ENCODE measurements at regions not wholly inside any gene's neighbourhood (a gene's known extent, or its start where the extent isn't known, plus 50 kb on each side); places are given as distances from the start of the nearest gene placed in this dataset.
"Not testable (repeated sequence)": the region's sequence is repeated elsewhere in the genome, so short reads cannot be mapped to it uniquely, and the experiment has no call there.

- in situ Hi-C loops (cut with HindIII; ENCODE audit: low sequenced_read_pairs) = no loop called here
Observed at GRCh38 chr10:124324856-124325632, 93.7 kb downstream of the OAT start.

DNA sequence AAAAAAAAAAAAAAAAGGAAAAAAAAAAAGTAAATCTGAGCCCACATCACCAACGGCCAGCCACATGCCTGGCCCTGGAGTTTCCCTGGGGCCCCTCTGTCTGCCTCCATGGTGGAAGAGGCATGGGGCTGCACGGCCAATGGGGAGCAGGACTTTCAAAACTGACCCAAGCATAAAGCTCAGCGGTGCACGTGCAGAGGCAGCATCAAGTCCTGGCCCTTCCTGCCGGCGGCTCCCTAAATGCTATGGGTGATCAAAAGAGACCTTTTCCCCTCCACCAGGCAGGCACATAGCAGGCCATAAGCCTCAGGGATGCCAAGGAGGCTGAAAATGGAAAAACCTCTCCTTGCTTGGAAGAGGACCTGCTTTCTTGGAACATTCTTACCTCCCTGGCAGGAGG is 94.3 kb downstream of the OAT start:
- in situ Hi-C loops (cut with HindIII; ENCODE audit: low sequenced_read_pairs) = no loop called here

DNA sequence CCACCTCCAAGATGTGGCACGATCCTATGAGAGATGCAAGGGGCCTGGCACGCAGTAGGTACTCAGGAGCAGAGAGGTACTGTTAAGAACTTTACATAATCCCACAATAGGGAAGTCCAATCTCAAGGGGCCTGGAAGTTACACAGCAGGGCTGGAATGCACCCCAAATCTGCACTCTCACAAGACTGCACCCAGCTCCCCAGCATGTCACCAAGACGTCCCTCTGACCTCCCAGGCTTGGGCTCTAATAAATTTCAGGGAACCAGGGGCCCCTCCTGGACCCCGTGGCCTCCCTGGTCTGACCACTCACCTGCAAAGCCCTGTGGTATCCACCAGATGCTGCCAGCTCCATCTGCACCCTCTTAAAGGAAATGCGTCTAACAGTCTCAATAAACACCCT is 94.9 kb downstream of the OAT start:
- in situ Hi-C loops (cut with HindIII; ENCODE audit: low sequenced_read_pairs) = no loop called here

DNA sequence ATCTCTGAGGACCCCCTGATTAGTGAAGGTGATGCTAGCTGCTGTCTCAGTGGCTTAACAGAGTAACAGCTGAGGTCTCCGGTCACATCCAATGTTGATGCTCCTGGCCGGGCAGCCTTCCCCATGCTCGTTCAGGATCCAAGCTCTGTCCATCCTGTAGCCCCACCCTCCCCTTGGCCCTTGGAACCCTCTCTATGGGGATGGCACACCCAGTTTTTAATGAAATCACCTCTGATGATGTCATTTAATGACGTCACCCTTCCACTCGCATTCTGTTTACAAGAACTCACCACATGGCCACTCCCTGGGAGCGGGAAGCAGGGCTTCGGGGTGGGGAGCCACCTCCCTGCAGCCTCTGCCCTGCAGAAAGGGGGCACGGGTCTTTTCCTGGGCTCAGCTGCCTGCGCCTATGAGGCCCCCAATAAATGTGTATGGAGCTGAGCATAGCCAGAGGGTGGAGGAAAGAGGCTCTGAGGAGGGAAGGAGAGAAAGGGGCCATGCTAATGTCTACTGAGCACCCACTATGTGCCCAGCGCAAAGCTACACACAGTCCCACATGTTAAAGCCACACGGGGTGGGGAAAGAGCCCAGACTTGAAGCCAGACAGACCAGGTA is 95.5 kb downstream of the OAT start:
- in situ Hi-C loops (cut with HindIII; ENCODE audit: low sequenced_read_pairs) = no loop called here

DNA sequence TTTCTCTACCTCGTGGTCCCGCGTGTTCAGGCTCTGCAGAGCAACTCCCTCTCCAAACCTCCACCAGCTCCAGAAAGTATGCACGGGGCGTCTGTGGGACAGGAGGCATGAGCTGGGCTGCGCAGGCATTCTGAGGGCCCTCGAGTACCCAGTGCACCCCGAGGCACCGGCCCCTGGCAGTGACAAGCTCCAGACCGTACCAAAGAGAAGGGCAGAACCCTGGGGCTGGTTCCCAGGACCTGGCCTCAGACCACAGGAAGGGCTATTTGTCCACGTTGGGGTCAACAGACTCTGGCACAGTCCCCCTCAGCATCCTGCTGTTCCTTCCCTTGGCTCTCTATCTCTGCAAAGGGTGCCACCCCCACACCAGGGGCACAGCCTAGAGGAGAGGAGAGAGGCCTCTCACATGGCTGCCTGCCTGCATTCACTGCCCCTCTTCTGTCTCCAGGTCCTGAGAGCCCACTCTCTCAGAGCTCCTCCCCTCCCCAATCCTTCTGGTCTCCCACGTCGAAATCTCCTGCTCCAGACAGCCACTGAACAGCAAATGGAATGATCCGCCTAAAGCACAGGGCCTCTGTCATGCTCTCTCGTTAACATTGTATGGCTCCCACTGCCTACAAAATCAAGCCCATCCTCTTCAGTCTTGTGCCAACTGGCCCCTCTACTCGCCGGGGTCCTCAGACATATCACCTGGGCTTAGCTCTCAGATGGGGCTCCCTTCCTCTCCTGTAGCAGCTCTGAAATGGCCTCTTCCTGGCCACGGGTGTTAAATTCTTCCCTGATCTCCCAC is 96.3 kb downstream of the OAT start:
- in situ Hi-C loops (cut with HindIII; ENCODE audit: low sequenced_read_pairs) = no loop called here

DNA sequence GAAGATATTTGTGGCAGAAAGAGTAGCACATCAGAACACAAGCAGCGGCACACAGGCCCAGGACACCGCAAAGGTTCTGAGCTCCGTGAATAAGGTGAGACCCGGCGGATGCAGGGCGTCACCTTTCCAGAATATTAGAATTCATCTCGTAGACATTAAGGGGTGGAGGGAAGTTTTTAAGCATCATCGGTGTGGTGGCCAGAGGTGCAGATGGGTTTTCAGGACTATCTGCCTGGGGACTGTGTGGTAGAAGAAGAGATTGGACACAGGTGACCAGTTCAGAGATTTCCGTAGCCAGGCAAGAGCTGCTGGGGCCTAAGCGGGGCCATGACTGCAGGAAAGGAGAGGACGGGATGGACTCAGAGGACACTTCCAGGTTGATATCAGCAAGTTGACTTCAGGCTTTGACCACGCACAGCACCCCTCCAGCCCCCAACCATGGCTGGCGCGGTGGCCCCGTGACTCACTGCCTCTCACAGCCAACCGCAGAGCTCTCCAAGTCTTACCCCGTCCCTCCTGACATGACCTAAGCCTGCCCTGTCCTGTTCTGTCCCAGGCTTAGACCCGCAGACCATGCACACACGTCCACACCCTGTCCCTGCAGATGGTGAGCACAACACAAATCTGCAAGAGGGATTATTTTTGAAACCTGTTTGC is 97.2 kb downstream of the OAT start:
- in situ Hi-C loops (cut with HindIII; ENCODE audit: low sequenced_read_pairs) = no loop called here

DNA sequence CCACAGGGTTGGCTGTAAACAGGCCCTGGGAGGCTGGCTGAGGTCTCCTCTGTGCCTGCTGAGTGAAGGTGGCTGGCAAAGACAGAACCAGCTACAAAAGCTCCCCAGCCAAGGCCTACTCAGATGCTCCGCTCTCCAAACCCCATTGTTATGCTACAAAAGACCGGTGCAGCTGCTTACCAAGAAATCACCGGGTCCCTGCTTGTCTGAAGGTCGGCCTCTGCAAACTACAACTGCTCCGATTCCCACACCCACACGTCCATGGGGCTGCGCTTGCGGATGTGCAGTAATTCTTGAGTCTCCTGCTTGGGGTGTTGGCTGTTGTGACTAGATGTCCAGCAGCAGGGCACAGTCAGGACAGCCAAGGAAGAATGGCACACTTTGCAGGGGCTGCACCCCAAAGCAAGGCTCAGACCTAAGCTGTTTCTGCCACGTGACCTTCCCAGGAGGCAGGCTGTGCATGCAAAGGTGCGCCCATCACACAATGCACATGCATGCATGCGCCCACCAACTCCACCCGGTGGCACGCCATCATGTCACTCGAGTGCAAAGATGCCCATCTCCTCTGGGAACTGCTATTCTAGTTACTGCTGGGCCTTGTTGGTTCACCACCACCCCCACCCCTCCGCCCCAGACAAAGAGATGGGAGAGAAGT is 97.8 kb downstream of the OAT start:
- in situ Hi-C loops (cut with HindIII; ENCODE audit: low sequenced_read_pairs) = no loop called here

DNA sequence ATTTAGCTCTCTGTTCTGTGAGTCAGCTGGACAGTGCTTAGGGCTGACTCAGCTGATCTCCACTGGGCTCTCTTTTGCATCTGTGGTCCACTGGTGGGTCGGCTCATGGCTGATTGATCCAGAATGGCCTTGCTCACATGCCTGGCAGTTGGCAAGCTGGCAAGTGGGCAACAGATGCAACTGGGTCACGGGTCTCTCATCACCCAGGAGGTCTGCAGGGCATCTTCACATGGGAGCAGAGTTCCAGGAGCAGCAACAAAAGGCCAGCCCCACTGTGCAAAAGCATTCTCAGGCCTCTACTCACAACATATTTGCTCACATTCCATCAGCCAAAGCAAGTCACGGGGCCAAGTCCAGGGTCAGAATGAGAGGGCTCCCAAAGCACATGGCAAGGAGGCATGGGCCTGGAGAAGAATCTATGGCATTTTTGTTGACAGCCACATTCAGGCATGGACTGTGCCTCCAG is 98.8 kb downstream of the OAT start:
- in situ Hi-C loops (cut with HindIII; ENCODE audit: low sequenced_read_pairs) = no loop called here

DNA sequence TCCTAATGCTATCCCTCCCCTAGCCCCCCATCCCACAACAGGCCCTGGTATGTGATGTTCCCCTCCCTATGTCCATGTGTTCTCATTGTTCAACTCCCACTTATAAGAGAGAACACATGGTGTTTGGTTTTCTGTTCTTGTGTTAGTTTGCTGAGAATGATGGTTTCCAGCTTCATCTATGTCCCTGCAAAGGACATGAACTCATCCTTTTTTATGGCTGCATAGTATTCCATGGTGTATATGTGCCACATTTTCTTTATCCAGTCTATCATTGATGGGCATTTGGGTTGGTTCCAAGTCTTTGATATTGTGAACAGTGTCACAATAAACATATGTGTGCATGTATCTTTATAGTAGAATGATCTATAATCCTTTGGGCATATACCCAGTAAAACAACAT is 99.2 kb downstream of the OAT start:
- in situ Hi-C loops (cut with HindIII; ENCODE audit: low sequenced_read_pairs) = not testable (repeated sequence)

DNA sequence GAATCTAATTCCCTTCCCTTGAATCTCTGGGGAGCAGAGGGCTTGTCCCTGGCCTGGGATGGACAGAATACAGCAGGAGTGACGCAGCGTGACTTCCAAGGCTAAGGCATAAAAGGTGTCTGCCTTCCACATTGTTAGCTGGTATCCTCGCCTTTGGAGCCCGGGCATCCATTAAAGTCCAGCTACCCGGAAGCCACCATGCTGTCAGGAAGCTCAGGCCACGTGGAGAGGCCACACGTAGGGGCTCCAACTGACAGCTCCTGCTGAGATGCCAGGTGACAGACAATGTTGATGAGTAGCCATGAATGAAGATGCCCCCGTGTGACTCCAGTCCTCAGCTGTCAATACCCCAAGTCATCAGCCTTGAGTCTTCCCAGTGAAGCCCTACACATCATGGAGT is 99.9 kb downstream of the OAT start:
- in situ Hi-C loops (cut with HindIII; ENCODE audit: low sequenced_read_pairs) = no loop called here

DNA sequence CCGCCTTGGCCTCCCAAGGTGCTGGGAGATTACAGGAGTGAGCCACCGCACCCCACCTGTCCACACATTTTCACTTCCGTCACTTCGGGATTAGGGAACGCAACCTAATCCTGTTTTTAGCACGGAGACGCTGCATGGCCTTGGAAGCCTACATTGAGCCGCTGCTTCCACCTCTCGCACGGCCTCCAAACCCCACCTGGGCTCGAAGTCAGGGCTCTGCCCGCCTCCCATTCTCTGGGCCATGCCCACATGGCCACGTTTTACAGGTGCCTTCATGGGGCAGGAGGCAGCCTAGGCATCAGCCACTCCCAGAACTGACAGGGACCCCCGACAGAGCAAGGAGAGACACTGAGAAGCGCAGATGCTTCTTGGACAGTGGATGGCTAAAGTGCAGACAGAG is 100.6 kb downstream of the OAT start:
- in situ Hi-C loops (cut with HindIII; ENCODE audit: low sequenced_read_pairs) = no loop called here

- in situ Hi-C loops (cut with HindIII; ENCODE audit: low sequenced_read_pairs) = no loop called here
Observed at GRCh38 chr10:124316326-124316725, 102.4 kb downstream of the OAT start.

DNA sequence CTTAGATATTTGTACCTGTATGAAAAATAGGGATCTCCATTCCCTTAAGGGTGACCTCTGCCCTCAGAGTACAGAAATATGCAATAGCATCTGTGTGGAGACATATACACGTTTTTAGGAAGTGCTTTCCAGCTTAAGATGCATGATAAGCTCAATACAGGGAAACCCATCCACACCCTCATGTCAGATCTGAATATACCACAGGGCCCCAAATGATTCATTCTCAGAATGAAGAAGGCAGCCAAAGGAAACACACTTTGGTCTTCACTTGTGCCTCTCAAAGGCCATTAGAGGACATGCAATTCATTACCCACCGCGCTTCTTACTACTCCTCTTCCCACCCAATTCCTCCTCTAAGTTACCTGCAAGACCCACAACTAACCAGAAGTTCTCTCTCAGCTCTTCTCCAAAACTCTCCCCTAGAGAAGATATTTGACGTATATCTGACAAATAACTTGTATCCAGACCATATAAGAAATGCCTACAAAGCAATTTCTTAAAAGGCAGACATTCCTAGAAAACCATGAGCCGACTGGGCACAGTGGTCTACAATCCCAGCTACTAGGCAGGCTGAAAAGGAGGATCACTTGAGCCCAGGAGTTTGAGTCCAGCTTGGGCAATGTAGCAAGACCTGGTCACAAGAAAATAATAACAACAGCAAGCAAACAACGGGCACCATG is 103.0 kb downstream of the OAT start:
- in situ Hi-C loops (cut with HindIII; ENCODE audit: low sequenced_read_pairs) = no loop called here

- in situ Hi-C loops (cut with HindIII; ENCODE audit: low sequenced_read_pairs) = no loop called here
Observed at GRCh38 chr10:124313374-124313773, 105.3 kb downstream of the OAT start.

DNA sequence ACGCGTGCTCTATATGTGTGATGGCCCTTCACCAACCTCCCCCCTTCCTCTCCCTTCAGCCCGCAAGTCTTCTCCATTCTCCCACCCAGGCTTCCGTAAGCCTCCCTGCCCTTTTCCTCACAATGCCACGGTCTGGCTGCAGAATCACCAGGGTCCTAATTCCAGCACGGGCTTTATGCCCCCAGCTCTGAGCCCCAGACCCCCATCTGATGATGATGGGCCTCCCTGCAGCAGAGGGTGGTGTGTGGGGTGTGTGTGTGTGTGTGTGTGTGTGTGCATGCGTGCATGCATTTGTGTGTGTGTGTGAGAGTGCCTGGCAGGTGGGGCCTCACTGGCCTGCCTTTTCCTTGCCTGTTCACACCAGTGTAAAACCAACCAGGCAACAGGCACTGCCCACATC is 109.9 kb downstream of the OAT start:
- in situ Hi-C loops (cut with HindIII; ENCODE audit: low sequenced_read_pairs) = no loop called here

DNA sequence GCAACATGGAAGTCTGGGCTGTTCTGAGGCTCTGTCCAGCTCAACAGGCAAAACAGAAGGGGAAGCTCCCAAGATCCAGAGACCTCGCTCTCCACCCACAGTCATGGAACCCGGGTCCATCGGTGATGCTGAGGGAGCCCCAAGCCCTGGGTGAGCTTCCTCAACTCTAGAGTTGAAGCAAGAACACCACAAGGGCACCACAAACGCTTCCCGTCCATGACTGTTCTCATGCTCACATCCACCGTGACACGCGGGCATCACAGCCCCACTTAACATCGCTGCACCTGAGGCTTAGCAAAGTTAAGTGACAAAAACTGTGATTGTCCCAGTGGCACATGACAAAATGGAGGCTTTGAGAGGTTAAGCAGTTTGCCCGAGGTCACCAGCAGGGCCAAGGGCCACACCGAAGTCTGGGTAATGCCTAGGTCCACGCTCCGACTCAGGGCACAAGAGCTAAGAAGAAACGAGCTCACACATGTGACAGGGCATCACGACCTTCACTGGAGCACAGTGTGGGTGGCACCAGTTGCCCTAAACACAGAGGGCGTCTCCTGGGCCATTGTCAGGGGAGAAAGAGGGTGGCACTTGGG is 110.6 kb downstream of the OAT start:
- in situ Hi-C loops (cut with HindIII; ENCODE audit: low sequenced_read_pairs) = no loop called here

DNA sequence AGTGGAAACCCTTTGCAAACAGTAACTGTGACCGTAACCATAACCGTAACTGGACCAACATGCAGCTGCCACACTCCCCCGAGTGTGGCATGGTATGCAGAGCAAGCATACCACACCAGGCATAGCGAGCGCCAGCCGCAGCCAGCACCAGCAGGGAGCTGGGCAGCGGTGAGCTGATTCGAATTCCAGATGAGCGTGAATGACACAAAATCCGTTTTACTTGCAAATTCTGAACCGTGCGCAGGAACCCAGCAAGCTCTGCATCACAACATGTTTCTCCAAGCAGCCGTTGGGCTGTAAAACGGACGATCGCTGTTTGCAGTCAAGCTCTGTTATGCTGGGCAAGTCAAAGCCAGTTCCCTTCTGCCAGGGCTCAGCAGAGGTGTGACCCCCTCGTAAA is 111.1 kb downstream of the OAT start:
- in situ Hi-C loops (cut with HindIII; ENCODE audit: low sequenced_read_pairs) = no loop called here

DNA sequence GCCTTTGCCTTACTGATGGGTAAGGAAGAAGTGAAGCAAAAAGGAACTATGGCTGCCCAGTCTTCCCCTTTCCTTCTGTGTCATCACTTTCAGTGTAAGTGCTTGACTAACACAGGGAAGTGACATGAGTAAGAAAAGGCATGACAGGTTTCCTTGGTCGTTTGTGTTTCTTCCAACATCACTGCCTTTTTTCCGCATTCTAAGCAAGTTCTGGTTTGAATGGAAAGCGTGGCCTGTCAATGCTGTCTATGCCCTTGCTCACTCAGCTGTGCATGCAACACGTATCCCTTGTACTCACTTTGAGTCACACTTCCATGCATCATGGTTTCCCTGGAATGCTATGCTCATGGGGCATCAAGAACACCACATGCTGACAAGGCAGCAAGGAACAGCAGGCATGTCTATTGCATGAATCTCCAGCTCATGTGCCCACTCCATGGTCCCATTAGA is 111.8 kb downstream of the OAT start:
- in situ Hi-C loops (cut with HindIII; ENCODE audit: low sequenced_read_pairs) = no loop called here

GRCh38 chr10:124306520-124306919 is 112.2 kb downstream of the OAT start:
- in situ Hi-C loops (cut with HindIII; ENCODE audit: low sequenced_read_pairs) = no loop called here

- in situ Hi-C loops (cut with HindIII; ENCODE audit: low sequenced_read_pairs) = no loop called here
Observed at GRCh38 chr10:124305984-124306383, 112.7 kb downstream of the OAT start.
